PC-9 (cell line): ENCODE measurements at regions not wholly inside any gene's neighbourhood (a gene's known extent, or its start where the extent isn't known, plus 50 kb on each side); places are given as distances from the start of the nearest gene placed in this dataset.

Experiments used
- CTCF ChIP-seq: fragments of 200-600 bp; sonication (generic); conservative IDR thresholded peaks from 2 replicates; pipeline ENCODE4 v1.6.1; 2017; ENCODE audit warnings: mixed run types, antibody characterized with exemption, mild to moderate bottlenecking, moderate library complexity
- EZH2 ChIP-seq: fragments of 200-600 bp; sonication (generic); IDR thresholded peaks from 2 replicates; pipeline ENCODE4 v1.8.0; 2017; ENCODE audit warnings: antibody characterized with exemption, low read depth

GRCh38 chr9:78963911-78964310 is 607.9 kb upstream of the TLE4 start:
- TF ChIP-seq CTCF (no peak), EZH2 (no peak)
